Breast epithelium (tissue), 4 donors: ENCODE measurements at regions not wholly inside any gene's neighbourhood (a gene's known extent, or its start where the extent isn't known, plus 50 kb on each side); places are given as distances from the start of the nearest gene placed in this dataset.

ENCODE experiments used
- DNase-seq, 2 donors: peaks; one replicate each; pipeline ENCODE4 v3.0.0-alpha.2; 2019; ENCODE audit warnings: low spot score in 2 of 2
- H3K27ac ChIP-seq, 2 donors: fragments of 200-600 bp; sonication (generic) in 1 of 2; one replicate each; pipeline ENCODE4 v1.5.1; 2016 to 2019; ENCODE audit warnings: mild to moderate bottlenecking in 1 of 2
- H3K27me3 ChIP-seq, 2 donors: fragments of 200-600 bp; sonication (generic) in 1 of 2; one replicate each; pipeline versions ENCODE4 v1.5.1 to v1.6.0; 2017 to 2019; ENCODE audit warnings: control low read depth in 1 of 2, mild to moderate bottlenecking in 1 of 2
- H3K36me3 ChIP-seq: fragments of 200-600 bp; one replicate; pipeline ENCODE4 v1.5.1; 2019
- H3K4me1 ChIP-seq, 2 donors: fragments of 200-600 bp; sonication (generic); one replicate each; pipeline ENCODE4 v1.5.1; 2016 to 2019; ENCODE audit warnings: control low read depth in 1 of 2
- H3K4me3 ChIP-seq, 3 donors: fragments of 200-600 bp; sonication (generic); 1 replicate in 2 of 3; 2 replicates in 1 of 3; pipeline ENCODE4 v1.5.1; 2016 to 2019; ENCODE audit warnings: mild to moderate bottlenecking in 3 of 3, moderate library complexity in 2 of 3
- H3K9me3 ChIP-seq, 2 donors: fragments of 200-600 bp; sonication (generic) in 1 of 2; one replicate each; pipeline ENCODE4 v1.5.1; 2016 to 2019; ENCODE audit warnings: control low read depth in 1 of 2
- CTCF ChIP-seq, 3 donors: fragments of 450-650 bp; IDR thresholded peaks; one replicate each; pipeline ENCODE4 v1.5.1; 2016 to 2017; ENCODE audit warnings: antibody characterized with exemption in 3 of 3, mild to moderate bottlenecking in 3 of 3, moderate library complexity in 3 of 3
- POLR2A ChIP-seq: fragments of 450-650 bp; IDR thresholded peaks from one replicate; pipeline ENCODE4 v1.6.1; 2016; ENCODE audit warnings: antibody characterized with exemption, mild to moderate bottlenecking, moderate library complexity
- POLR2AphosphoS5 ChIP-seq, 3 donors: sonication (generic); formaldehyde crosslinking; IDR thresholded peaks; one replicate each; pipeline ENCODE4 v1.6.1; 2017; ENCODE audit warnings: antibody characterized with exemption in 3 of 3
- intact Hi-C: fragments of 100-400 bp; cut with DNase I; formaldehyde crosslinking; loops from one replicate; pipeline ENCODE4 v1.15.1; 2023; ENCODE audit warnings: low total_unique reads

DNA sequence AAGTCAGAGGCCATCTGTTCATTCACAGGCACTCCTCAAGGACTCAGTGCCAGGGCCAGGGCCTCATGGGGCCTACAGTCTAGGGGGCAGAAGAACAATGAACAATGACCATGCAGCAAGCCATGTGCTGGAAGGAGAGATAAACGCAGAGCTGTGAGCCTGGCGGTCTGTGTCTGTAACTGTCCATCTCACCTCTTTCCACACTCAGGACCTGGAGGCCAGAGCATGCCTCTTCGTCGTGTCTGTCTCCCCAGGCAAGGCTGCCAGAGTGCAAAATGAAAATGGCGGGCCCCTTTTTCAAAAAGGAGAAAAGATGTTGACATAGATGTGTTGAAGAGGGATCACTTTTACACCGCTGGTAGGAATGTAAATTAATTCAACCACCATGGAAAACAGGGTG, 78.5 kb downstream of the MSX1 start:
- Histone ChIP-seq H3K4me3 (no peak overlapping the region), H3K9me3 (no peaks in the 10 kb centered on the region), H3K27ac (no peak overlapping the region), H3K4me1 (no peaks in the 10 kb centered on the region), H3K27me3 (peaks cover 0 to 8% of the 10 kb centered on the region in 2 donors), H3K36me3 (no peaks in the 10 kb centered on the region)
- intact Hi-C loops, result no loop called here
- TF ChIP-seq CTCF (IDR thresholded peaks at IDR 0.05) (no peak), POLR2A (no peak), POLR2AphosphoS5 (IDR thresholded peaks at IDR 0.05) (no peak)
- DNase-seq, result no peak

- DNase-seq, result no peak
- intact Hi-C loops, result loop anchor here (5.0 kb wide), 1 partner anchor 1606 kb away; no protein-coding TSS in a partner anchor
- Histone ChIP-seq H3K9me3 (no peaks in the 10 kb centered on the region), H3K27me3 (peaks cover 0 to 4% of the 10 kb centered on the region in 2 donors), H3K4me1 (no peaks in the 10 kb centered on the region), H3K27ac (no peak overlapping the region), H3K36me3 (no peaks in the 10 kb centered on the region), H3K4me3 (no peak overlapping the region)
- no peak for TF ChIP-seq CTCF (IDR thresholded peaks at IDR 0.05)
- no peak for TF ChIP-seq POLR2AphosphoS5 (IDR thresholded peaks at IDR 0.05)
- no peak for TF ChIP-seq POLR2A
Measured at GRCh38 chr4:4941751-4942150, 77.5 kb downstream of the CYTL1 start.

DNA sequence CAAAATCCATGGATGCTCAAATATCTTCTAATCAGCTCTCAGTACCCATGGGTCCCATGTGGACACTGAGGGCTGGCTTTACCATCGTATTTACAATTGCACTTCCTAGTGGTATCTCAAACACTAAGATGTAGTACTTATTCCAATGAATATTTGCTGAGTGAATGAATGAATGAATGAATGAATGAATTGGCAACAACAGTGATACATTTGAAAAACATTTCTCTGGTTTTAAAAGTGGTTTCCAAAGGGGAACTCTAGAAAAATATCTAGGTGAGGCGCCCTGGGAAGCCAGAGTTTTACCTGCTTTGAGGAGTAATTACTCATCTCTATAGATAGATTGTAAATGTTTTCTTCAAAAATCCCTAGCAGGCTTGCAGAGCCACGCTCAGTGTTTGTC, 76.6 kb downstream of the CYTL1 start:
- no peak overlapping the region for H3K27ac ChIP-seq
- no peak for DNase-seq

GRCh38 chr4:4945021-4945420, 74.2 kb downstream of the CYTL1 start:
- DNase-seq, result no peak
- H3K27me3 ChIP-seq, result peaks cover 0 to 4% of the 10 kb centered on the region in 2 donors
- intact Hi-C loops, result no loop called here
- H3K4me1 ChIP-seq, result no peaks in the 10 kb centered on the region
- H3K27ac ChIP-seq, result no peak overlapping the region
- H3K9me3 ChIP-seq, result no peaks in the 10 kb centered on the region
- no peaks in the 10 kb centered on the region for H3K36me3 ChIP-seq
- no peak overlapping the region for H3K4me3 ChIP-seq
- TF ChIP-seq CTCF (IDR thresholded peaks at IDR 0.05) (no peak), POLR2AphosphoS5 (IDR thresholded peaks at IDR 0.05) (no peak), POLR2A (no peak)

More for the DNA sequence above, 76.6 kb downstream of the CYTL1 start:
- H3K4me1 ChIP-seq, result no peaks in the 10 kb centered on the region
- intact Hi-C loops, result loop anchor here (5.0 kb wide), 1 partner anchor 1605 kb away; no protein-coding TSS in a partner anchor
- H3K27me3 ChIP-seq, result peaks cover 0 to 4% of the 10 kb centered on the region in 2 donors
- H3K9me3 ChIP-seq, result no peaks in the 10 kb centered on the region
- no peaks in the 10 kb centered on the region for H3K36me3 ChIP-seq
- TF ChIP-seq POLR2A (no peak), POLR2AphosphoS5 (IDR thresholded peaks at IDR 0.05) (no peak), CTCF (IDR thresholded peaks at IDR 0.05) (no peak)
- no peak overlapping the region for H3K4me3 ChIP-seq

DNA sequence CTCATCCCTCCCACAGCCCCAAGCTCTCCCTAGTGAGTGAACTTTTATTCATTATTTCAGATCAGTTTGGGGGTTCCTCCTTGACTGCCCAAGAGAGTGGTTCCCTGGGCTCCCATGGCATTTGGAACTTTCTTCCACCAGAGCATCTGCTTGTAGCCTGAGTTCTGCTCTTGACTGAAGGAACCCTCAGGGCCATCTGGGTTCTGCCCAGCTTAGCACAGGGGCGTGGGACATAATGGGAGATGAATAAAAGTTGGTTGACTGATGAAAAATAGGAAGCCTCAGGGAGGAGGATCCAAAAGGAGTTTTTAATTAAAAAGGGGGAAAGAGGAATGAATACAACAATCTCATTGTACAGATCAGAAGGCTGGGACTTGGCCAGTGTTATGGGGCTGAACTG, 73.4 kb downstream of the CYTL1 start:
- H3K27ac ChIP-seq, result no peak overlapping the region
- H3K9me3 ChIP-seq, result no peaks in the 10 kb centered on the region
- H3K4me1 ChIP-seq, result no peaks in the 10 kb centered on the region
- H3K36me3 ChIP-seq, result no peaks in the 10 kb centered on the region
- no peak for DNase-seq
- no peak overlapping the region for H3K4me3 ChIP-seq
- intact Hi-C loops, result no loop called here
- peaks cover 0 to 4% of the 10 kb centered on the region in 2 donors for H3K27me3 ChIP-seq
- no peak for TF ChIP-seq CTCF (IDR thresholded peaks at IDR 0.05)
- TF ChIP-seq POLR2A, result no peak
- no peak for TF ChIP-seq POLR2AphosphoS5 (IDR thresholded peaks at IDR 0.05)
